HT1080 (cell line): ENCODE measurements at regions not wholly inside any gene's neighbourhood (a gene's known extent, or its start where the extent isn't known, plus 50 kb on each side); places are given as distances from the start of the nearest gene placed in this dataset. TPM values are rescaled to one million over a fixed set of nuclear protein-coding genes. Genes with fewer than 3 reads are reported as not detected.

Source experiments
- DNase-seq: peaks from one replicate; pipeline ENCODE4 v3.0.0-alpha.2; 2015; ENCODE audit warnings: low read depth
- small RNA-seq: library from RNA; depleted of rRNA; stranded (forward); fragments of <200 nt; gene quantifications from one replicate; pipeline ENCODE3, GENCODE V24; 2014

- DNase-seq, result no peak
These were observed 59.5 kb upstream of the DYNAP start for GRCh38 chr18:54531402-54532065.

- no peak for DNase-seq
These were observed 58.8 kb upstream of the DYNAP start for GRCh38 chr18:54532222-54532621.

DNA sequence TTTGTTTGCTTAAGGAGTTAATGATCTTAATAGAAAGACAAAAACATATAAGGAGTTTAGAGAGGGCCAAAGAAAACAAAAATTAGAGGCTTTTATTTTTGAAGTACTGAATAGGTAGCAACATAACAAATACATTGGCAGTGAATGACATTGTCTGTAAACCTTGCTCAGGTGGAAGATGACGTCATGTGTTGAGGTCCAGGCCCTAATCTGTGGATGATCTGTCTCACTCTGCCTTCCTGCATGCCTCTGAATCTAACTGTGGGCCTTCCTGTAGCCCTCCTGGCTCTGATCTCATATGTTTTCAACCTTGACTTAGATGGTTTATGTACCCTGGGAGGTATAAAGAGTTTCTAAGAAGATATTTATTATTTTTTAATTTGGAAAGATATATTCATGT is 58.1 kb upstream of the DYNAP start:
- DNase-seq, result no peak

Small RNA genes in the stretch of these regions (small RNA-seq; reads per million reads assigned to genes)
- not detected for gene AC090897.1
